Testis (tissue), 2 donors: ENCODE measurements at regions not wholly inside any gene's neighbourhood (a gene's known extent, or its start where the extent isn't known, plus 50 kb on each side); places are given as distances from the start of the nearest gene placed in this dataset.

ENCODE experiments used
- POLR2A ChIP-seq: fragments of 450-650 bp; IDR thresholded peaks from one replicate; pipeline ENCODE4 v1.6.1; 2017; ENCODE audit warnings: antibody characterized with exemption, mild to moderate bottlenecking, moderate library complexity
- TF ChIP-seq, protein P1 (sequence below), 3 experiments: fragments of 450-650 bp in 2 of 3; fragments of 200-600 bp in 1 of 3; sonication (generic) in 1 of 3; IDR thresholded peaks; one replicate each; pipeline ENCODE4 v1.5.1; 2016 to 2019; ENCODE audit warnings: antibody characterized with exemption in 3 of 3, mild to moderate bottlenecking in 2 of 3, moderate library complexity in 1 of 3

DNA sequence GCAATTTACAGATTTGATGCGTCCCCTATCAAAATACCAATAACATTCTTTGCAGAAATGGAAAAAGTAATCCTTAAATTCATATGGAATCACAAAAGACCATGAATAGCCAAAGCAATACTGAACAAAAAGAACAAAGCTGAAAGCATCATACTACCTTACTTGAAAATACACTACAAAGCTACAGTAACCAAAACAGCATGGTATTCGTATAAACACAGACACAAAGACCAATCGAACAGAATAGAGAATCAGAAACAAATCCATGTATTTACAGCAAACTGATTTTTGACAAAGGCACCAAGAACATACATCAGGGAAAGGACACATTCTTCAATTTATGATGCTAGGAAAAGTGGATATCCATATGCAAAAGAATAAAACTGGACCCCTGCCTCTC is 206.5 kb upstream of the PDE10A start:
- TF ChIP-seq POLR2A, result no peak
- TF ChIP-seq, protein P1, sequence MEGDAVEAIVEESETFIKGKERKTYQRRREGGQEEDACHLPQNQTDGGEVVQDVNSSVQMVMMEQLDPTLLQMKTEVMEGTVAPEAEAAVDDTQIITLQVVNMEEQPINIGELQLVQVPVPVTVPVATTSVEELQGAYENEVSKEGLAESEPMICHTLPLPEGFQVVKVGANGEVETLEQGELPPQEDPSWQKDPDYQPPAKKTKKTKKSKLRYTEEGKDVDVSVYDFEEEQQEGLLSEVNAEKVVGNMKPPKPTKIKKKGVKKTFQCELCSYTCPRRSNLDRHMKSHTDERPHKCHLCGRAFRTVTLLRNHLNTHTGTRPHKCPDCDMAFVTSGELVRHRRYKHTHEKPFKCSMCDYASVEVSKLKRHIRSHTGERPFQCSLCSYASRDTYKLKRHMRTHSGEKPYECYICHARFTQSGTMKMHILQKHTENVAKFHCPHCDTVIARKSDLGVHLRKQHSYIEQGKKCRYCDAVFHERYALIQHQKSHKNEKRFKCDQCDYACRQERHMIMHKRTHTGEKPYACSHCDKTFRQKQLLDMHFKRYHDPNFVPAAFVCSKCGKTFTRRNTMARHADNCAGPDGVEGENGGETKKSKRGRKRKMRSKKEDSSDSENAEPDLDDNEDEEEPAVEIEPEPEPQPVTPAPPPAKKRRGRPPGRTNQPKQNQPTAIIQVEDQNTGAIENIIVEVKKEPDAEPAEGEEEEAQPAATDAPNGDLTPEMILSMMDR (IDR thresholded peaks at IDR 0.05), result no peak
